ENCODE measurements at regions not wholly inside any gene's neighbourhood (a gene's known extent, or its start where the extent isn't known, plus 50 kb on each side); places are given as distances from the start of the nearest gene placed in this dataset.

- BruUV-seq (replicated peaks), result no TSS peak
- H4K20me1 ChIP-seq (ENCODE audit: insufficient read depth, low read length), result no peaks in the 10 kb centered on the region
- no peak overlapping the region for H2AK5ac ChIP-seq (ENCODE audit: low read depth, low read length)
- no peaks in the 10 kb centered on the region for H3K9me1 ChIP-seq (ENCODE audit: insufficient read depth, low read length)
- no peak overlapping the region for H3K18ac ChIP-seq (ENCODE audit: low read depth, low read length)
- DNase-seq, result no peak
- H4K8ac ChIP-seq (ENCODE audit: low read depth in 2 of 2, low read length in 2 of 2), result no peak overlapping the region
- H3K27ac ChIP-seq (ENCODE audit: insufficient read depth, low read length), result no peak overlapping the region
- TF ChIP-seq CTCF (conservative IDR thresholded peaks at IDR 0.05; ENCODE audit: low read depth, low read length), result no peak
- CTCF ChIA-PET, result no interaction called here
- H3K9me3 ChIP-seq (ENCODE audit: control insufficient read depth, insufficient read depth, low read length), result no peaks in the 10 kb centered on the region
- H3K4me1 ChIP-seq (ENCODE audit: control insufficient read depth, insufficient read depth, low read length), result no peaks in the 10 kb centered on the region
- dilution Hi-C loops (cut with HindIII; ENCODE audit: low sequenced_read_pairs, unreplicated experiment) (no loop called here), in situ Hi-C loops (cut with MboI; ENCODE audit: low sequenced_read_pairs) (loop anchor here (10.0 kb wide), 1 partner anchor 62 kb away; no protein-coding TSS in a partner anchor), intact Hi-C loops (cut with micrococcal nuclease) (no loop called here)
- no peak overlapping the region for H4K5ac ChIP-seq (ENCODE audit: low read depth, low read length)
- peaks cover 20% of the 10 kb centered on the region for H3K27me3 ChIP-seq (ENCODE audit: control insufficient read depth, insufficient read depth, low read length)
- no peak overlapping the region for H3K9ac ChIP-seq (ENCODE audit: low read depth, low read length)
- H2BK5ac ChIP-seq (ENCODE audit: low read depth, low read length, poor library complexity, severe bottlenecking), result no peak overlapping the region
- no peaks in the 10 kb centered on the region for H3K36me3 ChIP-seq (ENCODE audit: control insufficient read depth, insufficient read depth, low read length)
- POLR2A ChIA-PET (ENCODE audit: unreplicated experiment), result no interaction called here
- no peak overlapping the region for H3K14ac ChIP-seq (replicated peaks; ENCODE audit: low read depth, low read length)
- H3K56ac ChIP-seq (ENCODE audit: extremely low read depth, insufficient read depth, low read length), result no peak overlapping the region
- H2BK20ac ChIP-seq (ENCODE audit: low read depth, low read length), result no peak overlapping the region
- H4K91ac ChIP-seq (ENCODE audit: insufficient read depth, low read depth, low read length), result no peak overlapping the region
- no CpG with 5 or more reads among the region's 3 CpGs for WGBS, 2 experiments (ENCODE audit: extremely low coverage in 2 of 2, insufficient read length in 1 of 2)
- H3K4me3 ChIP-seq (ENCODE audit: insufficient read depth, low read depth, low read length), result no peak overlapping the region
- H2AK9ac ChIP-seq (replicated peaks; ENCODE audit: low read depth, low read length, poor library complexity), result no peak overlapping the region
- no peak overlapping the region for H3K23ac ChIP-seq (ENCODE audit: low read depth, low read length)
- H3K79me1 ChIP-seq (ENCODE audit: low read depth in 1 of 2, low read length in 2 of 2), result no peaks in the 10 kb centered on the region
- no peak overlapping the region for H3K4me2 ChIP-seq (ENCODE audit: low read depth, low read length)
- H3K4ac ChIP-seq (ENCODE audit: low read depth, low read length), result no peak overlapping the region
- no peak overlapping the region for H2BK120ac ChIP-seq (ENCODE audit: low read depth, low read length)
- no peak overlapping the region for H2AFZ ChIP-seq (replicated peaks; ENCODE audit: low read length, poor library complexity)
- H2BK15ac ChIP-seq (ENCODE audit: low read depth, low read length), result no peak overlapping the region
- ATAC-seq (ENCODE audit: low read depth), result no peak
Measured at GRCh38 chr11:129613071-129613470, 202.6 kb upstream of the TMEM45B start.

All from IMR-90 (cell line).